GM10266 (cell line): ENCODE measurements at regions not wholly inside any gene's neighbourhood (a gene's known extent, or its start where the extent isn't known, plus 50 kb on each side); places are given as distances from the start of the nearest gene placed in this dataset.

Experiments used
- DNase-seq: peaks from one replicate; pipeline ENCODE4 v3.0.0; 2012; ENCODE audit errors: extremely low spot score
- CTCF ChIP-seq: IDR thresholded peaks from 2 replicates; pipeline ENCODE4 v1.5.1; 2012; ENCODE audit warnings: mild to moderate bottlenecking, low read depth; ENCODE audit not compliant: control insufficient read depth, insufficient read depth; ENCODE audit errors: missing control alignments

- no peak for DNase-seq
- TF ChIP-seq CTCF = no peak
These were observed 53.3 kb upstream of the LOXL4 start for GRCh38 chr10:98321186-98321780.

- no peak for DNase-seq
These were observed 52.6 kb upstream of the LOXL4 start for GRCh38 chr10:98320486-98321185.

GRCh38 chr10:98318861-98319260 lies 50.9 kb upstream of the LOXL4 start:
- no peak for DNase-seq
- TF ChIP-seq CTCF = no peak

More at GRCh38 chr10:98320486-98321185, 52.6 kb upstream of the LOXL4 start:
- no peak for TF ChIP-seq CTCF
